GM18873 (cell line): ENCODE measurements at regions not wholly inside any gene's neighbourhood (a gene's known extent, or its start where the extent isn't known, plus 50 kb on each side); places are given as distances from the start of the nearest gene placed in this dataset.

Source experiments
- ATAC-seq: cut with Tn5 transposase; IDR thresholded peaks from one replicate; pipeline ENCODE4 v1.9.1; 2021; ENCODE audit warnings: mild to moderate bottlenecking, moderate library complexity, moderate number of reproducible peaks; ENCODE audit not compliant: unreplicated experiment, low FRiP score

GRCh38 chr7:85475071-85475470, 288.2 kb upstream of the SEMA3D start:
- ATAC-seq, result peak; percentile 41

- ATAC-seq, result peak; percentile 90
Observed at GRCh38 chr7:85474234-85474633, 287.4 kb upstream of the SEMA3D start.

GRCh38 chr7:85471740-85472139, 284.9 kb upstream of the SEMA3D start:
- peak; percentile 58 for ATAC-seq

GRCh38 chr7:85471307-85471706, 284.5 kb upstream of the SEMA3D start:
- no peak for ATAC-seq

GRCh38 chr7:85469446-85470010, 282.7 kb upstream of the SEMA3D start:
- no peak for ATAC-seq

- no peak for ATAC-seq
Observed at GRCh38 chr7:85464042-85464651, 277.3 kb upstream of the SEMA3D start.

- no peak for ATAC-seq
Observed at GRCh38 chr7:85462671-85463070, 275.8 kb upstream of the SEMA3D start.

GRCh38 chr7:85457911-85458310, 271.1 kb upstream of the SEMA3D start:
- ATAC-seq, result no peak

GRCh38 chr7:85456254-85456653, 269.4 kb upstream of the SEMA3D start:
- no peak for ATAC-seq

GRCh38 chr7:85454904-85455303, 268.0 kb upstream of the SEMA3D start:
- ATAC-seq, result no peak

- ATAC-seq, result no peak
Observed at GRCh38 chr7:85452674-85453073, 265.8 kb upstream of the SEMA3D start.

- ATAC-seq, result no peak
Observed at GRCh38 chr7:85449478-85449877, 262.6 kb upstream of the SEMA3D start.

GRCh38 chr7:85447004-85447403, 260.1 kb upstream of the SEMA3D start:
- no peak for ATAC-seq

- ATAC-seq, result no peak
Observed at GRCh38 chr7:85426487-85426960, 239.7 kb upstream of the SEMA3D start.

GRCh38 chr7:85424298-85424697, 237.4 kb upstream of the SEMA3D start:
- ATAC-seq, result no peak

GRCh38 chr7:85423209-85423895, 236.5 kb upstream of the SEMA3D start:
- no peak for ATAC-seq

- no peak for ATAC-seq
Observed at GRCh38 chr7:85415743-85416142, 228.9 kb upstream of the SEMA3D start.

- ATAC-seq, result no peak
Observed at GRCh38 chr7:85413718-85414117, 226.9 kb upstream of the SEMA3D start.

GRCh38 chr7:85412912-85413311, 226.1 kb upstream of the SEMA3D start:
- ATAC-seq, result no peak

GRCh38 chr7:85407391-85407790, 220.5 kb upstream of the SEMA3D start:
- ATAC-seq, result no peak

- ATAC-seq, result no peak
Observed at GRCh38 chr7:85405016-85405902, 218.4 kb upstream of the SEMA3D start.
